GM23248 (cell line): ENCODE measurements at regions not wholly inside any gene's neighbourhood (a gene's known extent, or its start where the extent isn't known, plus 50 kb on each side); places are given as distances from the start of the nearest gene placed in this dataset.

Experiments
- DNase-seq: peaks from one replicate; pipeline ENCODE4 v3.0.0-alpha.2; 2015
- H2AFZ ChIP-seq: fragments of 200-600 bp; sonication (generic); 2 replicates; pipeline ENCODE4 v1.6.1; 2016; ENCODE audit warnings: antibody characterized with exemption
- H3F3A ChIP-seq: fragments of 200-600 bp; sonication (generic); 2 replicates; pipeline ENCODE4 v1.6.1; 2016; ENCODE audit warnings: mild to moderate bottlenecking, antibody characterized with exemption, mixed run types; ENCODE audit not compliant: insufficient read depth
- H3K27ac ChIP-seq: fragments of 200-600 bp; sonication (generic); 2 replicates; pipeline ENCODE4 v1.5.1; 2016; ENCODE audit warnings: mild to moderate bottlenecking
- H3K27me3 ChIP-seq: fragments of 200-600 bp; sonication (generic); replicated peaks from 2 replicates; pipeline ENCODE4 v1.6.1; 2016; ENCODE audit warnings: mild to moderate bottlenecking; ENCODE audit not compliant: insufficient read depth
- H3K36me3 ChIP-seq: fragments of 200-600 bp; sonication (generic); 2 replicates; pipeline ENCODE4 v1.6.1; 2016; ENCODE audit warnings: low read depth, mild to moderate bottlenecking
- H3K4me1 ChIP-seq: fragments of 200-600 bp; sonication (generic); 2 replicates; pipeline ENCODE4 v1.6.1; 2016; ENCODE audit warnings: mild to moderate bottlenecking; ENCODE audit not compliant: insufficient read depth
- H3K4me2 ChIP-seq: fragments of 200-600 bp; sonication (generic); one replicate; pipeline ENCODE4 v1.6.1; 2016; ENCODE audit warnings: mild to moderate bottlenecking; ENCODE audit not compliant: unreplicated experiment
- H3K4me3 ChIP-seq: fragments of 200-600 bp; sonication (generic); 2 replicates; pipeline ENCODE4 v1.5.1; 2016; ENCODE audit warnings: mild to moderate bottlenecking
- H3K79me2 ChIP-seq: fragments of 200-600 bp; sonication (generic); 2 replicates; pipeline ENCODE4 v1.6.1; 2016; ENCODE audit warnings: mild to moderate bottlenecking; ENCODE audit not compliant: insufficient read depth
- H3K9ac ChIP-seq: fragments of 200-600 bp; sonication (generic); 2 replicates; pipeline ENCODE4 v1.6.1; 2016; ENCODE audit warnings: mild to moderate bottlenecking
- H3K9me2 ChIP-seq: fragments of 200-600 bp; sonication (generic); 2 replicates; pipeline ENCODE4 v1.6.1; 2016; ENCODE audit warnings: mixed run types, mild to moderate bottlenecking, moderate library complexity; ENCODE audit not compliant: insufficient read depth
- H3K9me3 ChIP-seq: fragments of 200-600 bp; sonication (generic); one replicate; pipeline ENCODE4 v1.6.1; 2017; ENCODE audit warnings: low read depth
- H4K20me1 ChIP-seq: fragments of 200-600 bp; sonication (generic); 2 replicates; pipeline ENCODE4 v1.6.0; 2016; ENCODE audit not compliant: insufficient read depth
- EZH2 ChIP-seq: fragments of 200-600 bp; sonication (generic); IDR thresholded peaks from 2 replicates; pipeline ENCODE4 v1.6.1; 2018; ENCODE audit warnings: antibody characterized with exemption, mild to moderate bottlenecking; ENCODE audit not compliant: insufficient read depth, poor library complexity, severe bottlenecking
- EZH2phosphoT487 ChIP-seq: fragments of 200-600 bp; sonication (generic); IDR thresholded peaks from 2 replicates; pipeline ENCODE4 v1.6.1; 2018; ENCODE audit warnings: antibody characterized with exemption, moderate library complexity, mild to moderate bottlenecking, low read depth; ENCODE audit not compliant: insufficient read depth
- WGBS, 2 experiments: methylation state at CpG; one replicate each; pipeline ENCODE4 v1.1.6; 2015 to 2017; ENCODE audit warnings: low lambda C conversion rate in 2 of 2, low coverage in 1 of 2; ENCODE audit errors: missing lambda C conversion rate in 2 of 2; 5-methylcytosine and 5-hydroxymethylcytosine counted together
- in situ Hi-C: fragments of 300-500 bp; cut with MboI; formaldehyde crosslinking; loops from 2 replicates; pipeline ENCODE4 v1.15.0; 2020

DNA sequence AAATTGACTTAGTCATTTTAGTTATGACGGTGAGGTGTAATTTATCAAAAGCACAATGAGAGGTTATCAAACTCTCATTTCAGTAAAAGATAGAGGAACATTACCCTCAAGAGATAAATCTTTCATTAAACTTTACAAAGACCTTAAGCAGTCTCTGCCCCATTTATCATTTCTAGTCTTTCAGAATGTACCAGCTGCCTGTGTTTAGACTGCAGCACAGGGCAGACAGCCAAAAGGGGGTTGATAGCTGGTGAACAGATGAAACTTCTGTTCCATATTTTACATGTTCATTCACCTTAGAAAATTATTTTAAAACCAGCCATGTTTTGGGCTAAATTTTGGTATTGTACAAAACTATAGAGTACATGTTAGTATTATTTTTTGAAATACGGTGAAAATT lies 514.6 kb upstream of the CNTN3 start:
- no peak overlapping the region for H3K4me2 ChIP-seq
- 16 to 24% methylated on average over 2 of the region's 2 CpGs for WGBS, 2 experiments
- H3F3A ChIP-seq, result no peaks in the 10 kb centered on the region
- H3K4me1 ChIP-seq, result no peaks in the 10 kb centered on the region
- H3K27ac ChIP-seq, result no peak overlapping the region
- no peak overlapping the region for H2AFZ ChIP-seq
- DNase-seq, result no peak
- TF ChIP-seq EZH2 (no peak), EZH2phosphoT487 (no peak)
- no peaks in the 10 kb centered on the region; the same call in 1 of the 2 replicates for H3K9me2 ChIP-seq
- H3K4me3 ChIP-seq, result no peak overlapping the region
- H3K79me2 ChIP-seq, result no peaks in the 10 kb centered on the region
- H4K20me1 ChIP-seq, result no peaks in the 10 kb centered on the region
- in situ Hi-C loops, result no loop called here
- H3K36me3 ChIP-seq, result no peaks in the 10 kb centered on the region
- no peak overlapping the region for H3K9ac ChIP-seq
- H3K9me3 ChIP-seq, result no peaks in the 10 kb centered on the region
- H3K27me3 ChIP-seq, result no peaks in the 10 kb centered on the region

DNA sequence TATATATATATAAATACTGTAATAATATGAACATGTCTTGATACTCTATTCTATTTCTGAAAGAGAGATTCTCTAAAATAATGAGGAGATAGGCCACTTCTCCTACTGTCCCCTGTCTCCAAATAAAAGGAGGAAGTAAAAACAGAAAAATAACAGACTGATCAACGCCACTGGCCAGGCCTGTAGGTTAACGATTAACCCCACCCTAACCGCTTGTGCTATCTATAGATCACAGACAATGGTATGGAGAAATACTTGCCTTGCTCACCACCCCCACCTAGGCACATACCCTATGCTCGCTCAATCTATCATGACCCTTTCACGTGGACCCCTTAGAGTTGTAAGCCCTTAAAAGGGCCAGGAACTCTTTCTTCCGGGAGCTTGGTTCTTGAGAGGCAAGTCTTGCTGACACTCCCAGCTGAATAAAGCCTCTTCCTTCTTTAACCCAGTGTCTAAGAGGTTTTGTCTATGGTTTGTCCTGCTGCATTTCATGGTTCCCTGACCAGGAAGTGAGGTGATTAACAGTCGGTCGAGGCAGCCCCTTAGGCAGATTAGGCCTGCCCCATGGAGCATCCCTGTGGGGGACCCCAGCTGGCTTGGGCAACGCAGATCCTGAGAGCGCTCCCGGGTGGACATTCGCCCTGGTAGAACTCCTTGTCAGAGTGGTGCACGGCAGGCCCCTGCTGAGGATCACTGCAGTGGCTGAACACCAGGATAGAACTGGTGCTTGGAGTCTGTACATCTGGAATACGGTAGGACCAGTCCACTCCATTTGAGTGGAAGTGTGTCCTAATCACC lies 521.8 kb upstream of the CNTN3 start:
- Histone ChIP-seq H3K27me3 (no peaks in the 10 kb centered on the region), H3K79me2 (no peaks in the 10 kb centered on the region), H3K4me1 (no peaks in the 10 kb centered on the region), H3K9ac (no peak overlapping the region), H3K4me3 (no peak overlapping the region), H3K9me3 (no peaks in the 10 kb centered on the region), H3K9me2 (no peaks in the 10 kb centered on the region), H4K20me1 (no peaks in the 10 kb centered on the region), H3K27ac (no peak overlapping the region), H2AFZ (no peak overlapping the region), H3F3A (no peaks in the 10 kb centered on the region), H3K4me2 (no peak overlapping the region), H3K36me3 (no peaks in the 10 kb centered on the region)
- DNase-seq, result no peak
- in situ Hi-C loops, result no loop called here
- 51 to 52% methylated on average over 14 of the region's 14 CpGs for WGBS, 2 experiments
- no peak for TF ChIP-seq EZH2
- no peak for TF ChIP-seq EZH2phosphoT487

DNA sequence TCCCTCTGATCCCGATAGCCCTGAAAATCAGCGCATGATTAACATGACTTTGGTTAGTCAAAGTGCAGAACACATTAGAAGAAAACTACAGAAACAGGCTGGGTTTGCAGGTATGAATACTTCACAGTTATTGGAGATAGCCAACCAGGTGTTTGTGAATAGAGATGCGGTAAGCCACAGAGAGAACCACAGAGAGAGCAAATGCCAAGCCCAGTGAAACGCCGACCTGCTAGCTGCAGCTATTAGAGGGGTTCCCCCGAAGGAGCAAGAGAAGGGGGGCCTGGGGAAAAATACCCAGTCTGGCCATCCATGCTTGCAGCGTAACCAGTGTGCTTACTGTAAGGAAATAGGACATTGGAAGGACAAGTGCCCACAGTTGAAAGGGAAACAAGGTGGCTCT lies 523.9 kb upstream of the CNTN3 start:
- Histone ChIP-seq H3K79me2 (no peaks in the 10 kb centered on the region), H3K9ac (no peak overlapping the region), H3K4me2 (no peak overlapping the region), H3F3A (no peaks in the 10 kb centered on the region), H3K9me3 (no peaks in the 10 kb centered on the region), H3K27ac (no peak overlapping the region), H3K9me2 (no peaks in the 10 kb centered on the region), H3K4me1 (no peaks in the 10 kb centered on the region), H3K27me3 (no peaks in the 10 kb centered on the region), H4K20me1 (no peaks in the 10 kb centered on the region), H3K4me3 (no peak overlapping the region), H3K36me3 (no peaks in the 10 kb centered on the region), H2AFZ (no peak overlapping the region)
- no peak for DNase-seq
- in situ Hi-C loops, result no loop called here
- no peak for TF ChIP-seq EZH2phosphoT487
- no peak for TF ChIP-seq EZH2
- 48 to 56% methylated on average over 7 of the region's 7 CpGs for WGBS, 2 experiments

DNA sequence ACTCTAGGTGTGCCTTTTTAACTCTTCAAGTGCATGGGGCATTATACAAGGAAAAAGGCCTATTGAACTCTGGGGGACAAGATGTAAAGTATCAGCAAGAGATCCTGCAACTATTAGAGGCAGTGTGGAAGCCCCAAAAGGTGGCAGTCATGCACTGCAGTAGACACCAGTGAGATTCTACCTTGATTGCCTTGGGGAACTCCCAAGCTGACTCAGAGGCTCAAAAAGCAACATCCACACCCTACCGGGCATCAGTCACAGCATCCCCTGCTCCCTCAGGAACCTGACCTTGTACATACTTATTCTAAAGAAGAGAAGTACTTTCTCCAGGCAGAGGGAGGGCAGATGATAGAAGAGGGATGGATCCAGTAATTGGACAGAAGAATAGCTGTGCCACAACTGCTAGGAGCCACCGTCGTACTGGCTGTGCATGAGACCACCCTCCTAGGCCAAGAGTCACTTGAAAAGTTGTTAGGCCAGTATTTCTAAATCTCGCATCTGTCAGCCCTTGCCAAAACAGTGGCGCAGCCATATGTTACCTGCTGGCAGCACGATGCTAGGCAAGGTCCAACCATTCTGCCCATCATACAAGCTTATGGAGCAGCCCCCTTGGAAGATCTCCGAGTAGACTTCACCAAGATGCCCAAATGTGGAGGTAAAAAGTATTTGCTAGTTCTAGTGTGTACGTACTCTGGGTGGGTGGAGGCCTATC lies 523.1 kb upstream of the FRG2C start:
- Histone ChIP-seq H3K4me3 (no peak overlapping the region), H3K36me3 (no peaks in the 10 kb centered on the region), H3K4me2 (no peak overlapping the region), H3K9me2 (no peaks in the 10 kb centered on the region), H3K27ac (no peak overlapping the region), H3K4me1 (no peaks in the 10 kb centered on the region), H3K27me3 (no peaks in the 10 kb centered on the region), H3K9ac (no peak overlapping the region), H3K79me2 (no peaks in the 10 kb centered on the region), H3K9me3 (no peaks in the 10 kb centered on the region), H2AFZ (no peak overlapping the region), H3F3A (no peaks in the 10 kb centered on the region), H4K20me1 (no peaks in the 10 kb centered on the region)
- WGBS, 2 experiments, result 34 to 37% methylated on average over 8 of the region's 8 CpGs
- in situ Hi-C loops, result no loop called here
- TF ChIP-seq EZH2, result no peak
- DNase-seq, result no peak
